ENCODE measurements at regions not wholly inside any gene's neighbourhood (a gene's known extent, or its start where the extent isn't known, plus 50 kb on each side); places are given as distances from the start of the nearest gene placed in this dataset.

- 0 out of 2 replicates have a peak, but pooled peaks have one; percentile 15 for TF ChIP-seq ZBTB8A (tag by site-specific recombination; IDR thresholded peaks at IDR 0.05)
Observed at GRCh38 chr14:36424478-36425102, 95.4 kb downstream of the NKX2-1 start (continued).

GRCh38 chr14:36423430-36423829 is 96.6 kb downstream of the NKX2-1 start:
- POLR2A ChIA-PET, result no interaction called here
- Histone ChIP-seq H3K27ac (ENCODE audit: extremely low read depth, low read depth, low read length) (no peak overlapping the region), H3K4me1 (ENCODE audit: control insufficient read depth, insufficient read depth, low read length) (peaks cover 9% of the 10 kb centered on the region; the same call in 1 of the 2 replicates), H3K9me3 (ENCODE audit: control insufficient read depth, insufficient read depth, low read depth, low read length) (no peaks in the 10 kb centered on the region), H3K4me3 (ENCODE audit: low read depth, low read length) (no peak overlapping the region), H3K36me3 (ENCODE audit: control insufficient read depth in 2 of 2, insufficient read depth in 1 of 2, low read length in 2 of 2) (no peaks in the 10 kb centered on the region)
- TF ChIP-seq ZNF37A (tag by site-specific recombination; IDR thresholded peaks at IDR 0.05), result no peak
- peak; percentile 79 for TF ChIP-seq ZIC2 (tag by site-specific recombination; IDR thresholded peaks at IDR 0.05)
- CTCF ChIA-PET, result no interaction called here

- TF ChIP-seq SP7 (tag by site-specific recombination; IDR thresholded peaks at IDR 0.05), result no peak
- no peak for TF ChIP-seq TCF7L2 (IDR thresholded peaks at IDR 0.05; ENCODE audit: borderline replicate concordance, low read depth, low read length)
- TF ChIP-seq ZNF510 (tag by site-specific recombination; IDR thresholded peaks at IDR 0.05; ENCODE audit: insufficient replicate concordance), result no peak
- TF ChIP-seq ZNF26 (tag by site-specific recombination; IDR thresholded peaks at IDR 0.05), result no peak
- no peak for TF ChIP-seq ZNF416 (tag by site-specific recombination; IDR thresholded peaks at IDR 0.05)
- TF ChIP-seq ATF2 (tag by site-specific recombination; IDR thresholded peaks at IDR 0.05; ENCODE audit: low read depth), result no peak
- no peak for TF ChIP-seq ZNF560 (tag by site-specific recombination; IDR thresholded peaks at IDR 0.05; ENCODE audit: borderline replicate concordance)
- no peak for TF ChIP-seq ZFP41 (tag by site-specific recombination; IDR thresholded peaks at IDR 0.05; ENCODE audit: borderline replicate concordance)
- no peak for TF ChIP-seq HOXA7 (CRISPR knock-in tag; IDR thresholded peaks at IDR 0.05; ENCODE audit: borderline replicate concordance)
- Histone ChIP-seq H3K4me3 (ENCODE audit: low read depth, low read length) (no peak overlapping the region), H3K4me1 (ENCODE audit: control insufficient read depth, insufficient read depth, low read length) (peaks cover 9% of the 10 kb centered on the region; the same call in 1 of the 2 replicates), H3K36me3 (ENCODE audit: control insufficient read depth in 2 of 2, insufficient read depth in 1 of 2, low read length in 2 of 2) (no peaks in the 10 kb centered on the region), H3K9me3 (ENCODE audit: control insufficient read depth, insufficient read depth, low read depth, low read length) (no peaks in the 10 kb centered on the region), H3K27ac (ENCODE audit: extremely low read depth, low read depth, low read length) (no peak overlapping the region)
- ChIA-PET POLR2A (no interaction called here), CTCF (no interaction called here)
Observed at GRCh38 chr14:36420149-36420687, 99.8 kb upstream of the MBIP start.

- no peak overlapping the region for H3K4me3 ChIP-seq (ENCODE audit: low read depth, low read length)
- POLR2A ChIA-PET, result no interaction called here
- no peak overlapping the region for H3K27ac ChIP-seq (ENCODE audit: extremely low read depth, low read depth, low read length)
- H3K36me3 ChIP-seq (ENCODE audit: control insufficient read depth in 2 of 2, insufficient read depth in 1 of 2, low read length in 2 of 2), result no peaks in the 10 kb centered on the region
- CTCF ChIA-PET, result interaction anchor here (1.2 kb wide), 1 partner anchor 11 kb away, joined by 3 read pairs; no protein-coding TSS in a partner anchor
- no peaks in the 10 kb centered on the region for H3K9me3 ChIP-seq (ENCODE audit: control insufficient read depth, insufficient read depth, low read depth, low read length)
- H3K4me1 ChIP-seq (ENCODE audit: control insufficient read depth, insufficient read depth, low read length), result 0 out of 2 replicates have a peak, but pooled peaks cover 5% of the 10 kb centered on the region
- TF ChIP-seq ZNF639 (tag by site-specific recombination; IDR thresholded peaks at IDR 0.05) (no peak), ZNF2 (tag by site-specific recombination; IDR thresholded peaks at IDR 0.05) (no peak), SETDB1 (IDR thresholded peaks at IDR 0.05; ENCODE audit: insufficient read length, low read length) (no peak), WT1 (tag by site-specific recombination; IDR thresholded peaks at IDR 0.05) (no peak), ZNF148 (tag by site-specific recombination; IDR thresholded peaks at IDR 0.05; ENCODE audit: borderline replicate concordance) (no peak), ZNF645 (tag by site-specific recombination; IDR thresholded peaks at IDR 0.05) (no peak), ZNF777 (tag by site-specific recombination; IDR thresholded peaks at IDR 0.05; ENCODE audit: borderline replicate concordance) (no peak), GLI2 (tag by site-specific recombination; IDR thresholded peaks at IDR 0.05; ENCODE audit: borderline replicate concordance, low read depth) (no peak), OVOL3 (tag by site-specific recombination; IDR thresholded peaks at IDR 0.05) (no peak), ZFP3 (tag by site-specific recombination; IDR thresholded peaks at IDR 0.05; ENCODE audit: low read depth) (no peak)
Observed at GRCh38 chr14:36418937-36419336, 98.5 kb upstream of the MBIP start.

Measured in HEK293 (cell line).